Vagina (tissue), 2 donors: ENCODE measurements at regions not wholly inside any gene's neighbourhood (a gene's known extent, or its start where the extent isn't known, plus 50 kb on each side); places are given as distances from the start of the nearest gene placed in this dataset.

Source experiments
- POLR2A ChIP-seq, 2 donors: fragments of 450-650 bp; IDR thresholded peaks; one replicate each; pipeline ENCODE4 v1.6.1; 2017; ENCODE audit warnings: antibody characterized with exemption in 2 of 2, mild to moderate bottlenecking in 2 of 2, moderate library complexity in 2 of 2
- POLR2AphosphoS5 ChIP-seq, 2 donors: sonication (generic); formaldehyde crosslinking; IDR thresholded peaks; one replicate each; pipeline ENCODE4 v1.9.0; 2017; ENCODE audit warnings: antibody characterized with exemption in 2 of 2, mild to moderate bottlenecking in 2 of 2, low read depth in 1 of 2; ENCODE audit not compliant: insufficient read depth in 1 of 2
- TF ChIP-seq, protein P1 (sequence below), 3 experiments: fragments of 450-650 bp in 2 of 3; fragments of 200-600 bp in 1 of 3; sonication (generic) in 1 of 3; IDR thresholded peaks; one replicate each; pipeline ENCODE4 v1.5.1; 2017 to 2019; ENCODE audit warnings: antibody characterized with exemption in 3 of 3, mild to moderate bottlenecking in 2 of 3, moderate library complexity in 2 of 3

DNA sequence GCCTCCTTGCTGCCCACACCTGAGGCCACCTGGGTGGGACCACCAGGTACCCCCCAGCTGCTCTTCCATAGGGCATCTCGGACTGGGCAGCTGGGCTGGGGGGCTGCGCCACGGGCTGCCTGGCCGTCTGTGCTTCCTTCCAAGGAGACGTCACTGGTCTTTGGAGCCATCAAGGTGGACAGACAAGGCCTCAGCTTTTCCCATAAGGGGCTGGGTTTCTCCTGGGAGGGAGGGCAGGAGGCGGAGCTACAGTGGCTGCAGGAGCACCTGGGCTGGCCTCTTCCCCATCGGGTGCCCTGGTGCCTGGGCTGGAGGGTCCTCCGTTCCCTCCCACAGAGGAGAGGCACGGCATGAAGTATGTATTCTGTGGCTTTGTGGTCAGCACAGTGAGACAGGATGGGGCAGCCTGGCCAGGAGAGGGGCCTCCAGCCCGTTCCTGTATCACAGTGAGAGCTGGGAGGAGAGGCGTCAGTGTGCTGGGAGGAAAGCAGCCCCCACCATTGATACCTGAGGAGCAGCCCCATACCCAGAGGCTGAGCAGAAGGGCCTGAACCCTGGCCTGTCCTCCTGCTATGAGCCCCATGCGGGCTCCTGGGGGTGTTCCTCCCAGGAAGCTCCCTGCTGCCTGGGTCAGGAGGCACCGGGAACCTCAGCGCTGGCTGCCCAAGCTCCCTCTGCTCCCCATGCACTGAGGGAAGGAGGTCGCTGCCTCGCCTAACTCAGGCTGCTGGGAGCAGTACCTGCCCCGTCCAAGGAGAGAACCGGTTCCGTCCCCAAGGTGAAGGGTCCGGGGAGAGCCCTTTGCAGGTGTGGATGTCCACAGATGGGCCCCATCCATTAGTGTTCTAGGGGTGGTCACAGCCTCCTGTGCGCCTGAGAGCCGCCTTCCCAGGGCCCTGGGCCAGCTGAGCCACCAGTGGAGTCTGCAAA, 1075.0 kb downstream of the BRD1 start:
- TF ChIP-seq, protein P1, sequence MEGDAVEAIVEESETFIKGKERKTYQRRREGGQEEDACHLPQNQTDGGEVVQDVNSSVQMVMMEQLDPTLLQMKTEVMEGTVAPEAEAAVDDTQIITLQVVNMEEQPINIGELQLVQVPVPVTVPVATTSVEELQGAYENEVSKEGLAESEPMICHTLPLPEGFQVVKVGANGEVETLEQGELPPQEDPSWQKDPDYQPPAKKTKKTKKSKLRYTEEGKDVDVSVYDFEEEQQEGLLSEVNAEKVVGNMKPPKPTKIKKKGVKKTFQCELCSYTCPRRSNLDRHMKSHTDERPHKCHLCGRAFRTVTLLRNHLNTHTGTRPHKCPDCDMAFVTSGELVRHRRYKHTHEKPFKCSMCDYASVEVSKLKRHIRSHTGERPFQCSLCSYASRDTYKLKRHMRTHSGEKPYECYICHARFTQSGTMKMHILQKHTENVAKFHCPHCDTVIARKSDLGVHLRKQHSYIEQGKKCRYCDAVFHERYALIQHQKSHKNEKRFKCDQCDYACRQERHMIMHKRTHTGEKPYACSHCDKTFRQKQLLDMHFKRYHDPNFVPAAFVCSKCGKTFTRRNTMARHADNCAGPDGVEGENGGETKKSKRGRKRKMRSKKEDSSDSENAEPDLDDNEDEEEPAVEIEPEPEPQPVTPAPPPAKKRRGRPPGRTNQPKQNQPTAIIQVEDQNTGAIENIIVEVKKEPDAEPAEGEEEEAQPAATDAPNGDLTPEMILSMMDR (IDR thresholded peaks at IDR 0.05): no peak
- TF ChIP-seq POLR2A (IDR thresholded peaks at IDR 0.05): no peak
- TF ChIP-seq POLR2AphosphoS5 (IDR thresholded peaks at IDR 0.05; ENCODE audit: insufficient read depth in 1 of 2, low read depth in 1 of 2): no peak
